GM10248 (cell line): ENCODE measurements at regions not wholly inside any gene's neighbourhood (a gene's known extent, or its start where the extent isn't known, plus 50 kb on each side); places are given as distances from the start of the nearest gene placed in this dataset.
"Not testable (repeated sequence)": the region's sequence is repeated elsewhere in the genome, so short reads cannot be mapped to it uniquely, and the experiment has no call there.

Source experiments
- CTCF ChIA-PET: fragments of 300-600 bp; sonication (Branson Sonifier 250); formaldehyde crosslinking; extraction: SDS; loops from one replicate; lab custom pipeline; 2021; ENCODE audit warnings: antibody characterized with exemption; lab: Yijun Ruan, JAX
- POLR2A ChIA-PET: fragments of 350-650 bp; sonication (Branson Sonifier 250); formaldehyde crosslinking; extraction: SDS; loops from one replicate; lab custom pipeline; 2020; ENCODE audit warnings: antibody characterized with exemption; lab: Yijun Ruan, JAX
- DNase-seq: peaks from one replicate; pipeline ENCODE4 v3.0.0; 2012; ENCODE audit errors: extremely low spot score
- TF ChIP-seq, protein P1 (sequence below): IDR thresholded peaks from 2 replicates; pipeline ENCODE4 v1.5.1; 2012; ENCODE audit warnings: mild to moderate bottlenecking, low read depth; ENCODE audit errors: extremely low read depth, missing control alignments, control extremely low read depth

DNA sequence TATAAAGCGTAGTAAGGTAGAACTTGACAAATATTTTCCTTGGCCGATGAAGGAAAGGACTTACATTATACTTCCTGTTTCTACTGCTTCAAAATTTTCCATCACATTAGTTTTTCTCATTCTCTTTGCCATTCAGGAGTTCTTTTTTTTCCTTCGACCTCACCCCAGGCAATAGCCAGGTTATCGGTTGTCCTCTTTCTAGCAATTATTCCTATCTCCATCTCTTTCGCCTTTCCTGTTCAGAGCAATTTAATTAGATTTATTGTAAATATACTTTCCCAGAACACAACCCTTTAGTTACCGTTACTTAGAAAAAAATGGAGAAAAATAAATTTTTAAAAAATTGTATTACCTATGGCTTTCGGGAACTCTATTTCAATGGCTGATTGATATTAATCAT lies 205.2 kb downstream of the KCNJ2 start:
- ChIA-PET POLR2A (no interaction called here), CTCF (interaction anchor here (1.0 kb wide), 1 partner anchor 9 kb away, joined by 3 read pairs; no protein-coding TSS in a partner anchor)
- TF ChIP-seq, protein P1, sequence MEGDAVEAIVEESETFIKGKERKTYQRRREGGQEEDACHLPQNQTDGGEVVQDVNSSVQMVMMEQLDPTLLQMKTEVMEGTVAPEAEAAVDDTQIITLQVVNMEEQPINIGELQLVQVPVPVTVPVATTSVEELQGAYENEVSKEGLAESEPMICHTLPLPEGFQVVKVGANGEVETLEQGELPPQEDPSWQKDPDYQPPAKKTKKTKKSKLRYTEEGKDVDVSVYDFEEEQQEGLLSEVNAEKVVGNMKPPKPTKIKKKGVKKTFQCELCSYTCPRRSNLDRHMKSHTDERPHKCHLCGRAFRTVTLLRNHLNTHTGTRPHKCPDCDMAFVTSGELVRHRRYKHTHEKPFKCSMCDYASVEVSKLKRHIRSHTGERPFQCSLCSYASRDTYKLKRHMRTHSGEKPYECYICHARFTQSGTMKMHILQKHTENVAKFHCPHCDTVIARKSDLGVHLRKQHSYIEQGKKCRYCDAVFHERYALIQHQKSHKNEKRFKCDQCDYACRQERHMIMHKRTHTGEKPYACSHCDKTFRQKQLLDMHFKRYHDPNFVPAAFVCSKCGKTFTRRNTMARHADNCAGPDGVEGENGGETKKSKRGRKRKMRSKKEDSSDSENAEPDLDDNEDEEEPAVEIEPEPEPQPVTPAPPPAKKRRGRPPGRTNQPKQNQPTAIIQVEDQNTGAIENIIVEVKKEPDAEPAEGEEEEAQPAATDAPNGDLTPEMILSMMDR, result no peak
- DNase-seq, result no peak

DNA sequence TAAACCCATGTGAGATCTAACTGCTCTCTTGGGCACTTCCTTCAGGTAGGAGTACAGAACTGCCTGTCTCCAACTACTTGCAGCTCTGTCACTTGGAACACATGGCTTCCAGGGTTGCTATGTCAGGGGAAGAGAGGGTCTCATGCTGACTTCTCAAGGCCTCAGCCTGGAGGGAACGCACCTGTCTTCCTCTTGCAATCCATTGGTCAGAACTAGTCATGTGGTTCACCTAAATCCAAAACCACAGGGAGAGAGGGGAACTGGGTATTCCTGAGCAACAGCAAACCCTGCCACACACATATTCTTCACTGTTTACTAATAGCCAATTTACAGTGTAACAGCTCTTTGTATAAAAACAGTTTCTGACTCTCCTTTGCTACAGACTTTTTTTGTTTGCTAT lies 206.1 kb downstream of the KCNJ2 start:
- DNase-seq, result no peak
- POLR2A ChIA-PET, result no interaction called here
- CTCF ChIA-PET, result interaction anchor here (1.0 kb wide), 1 partner anchor 10 kb away, joined by 3 read pairs; no protein-coding TSS in a partner anchor
- TF ChIP-seq, protein P1, result no peak

DNA sequence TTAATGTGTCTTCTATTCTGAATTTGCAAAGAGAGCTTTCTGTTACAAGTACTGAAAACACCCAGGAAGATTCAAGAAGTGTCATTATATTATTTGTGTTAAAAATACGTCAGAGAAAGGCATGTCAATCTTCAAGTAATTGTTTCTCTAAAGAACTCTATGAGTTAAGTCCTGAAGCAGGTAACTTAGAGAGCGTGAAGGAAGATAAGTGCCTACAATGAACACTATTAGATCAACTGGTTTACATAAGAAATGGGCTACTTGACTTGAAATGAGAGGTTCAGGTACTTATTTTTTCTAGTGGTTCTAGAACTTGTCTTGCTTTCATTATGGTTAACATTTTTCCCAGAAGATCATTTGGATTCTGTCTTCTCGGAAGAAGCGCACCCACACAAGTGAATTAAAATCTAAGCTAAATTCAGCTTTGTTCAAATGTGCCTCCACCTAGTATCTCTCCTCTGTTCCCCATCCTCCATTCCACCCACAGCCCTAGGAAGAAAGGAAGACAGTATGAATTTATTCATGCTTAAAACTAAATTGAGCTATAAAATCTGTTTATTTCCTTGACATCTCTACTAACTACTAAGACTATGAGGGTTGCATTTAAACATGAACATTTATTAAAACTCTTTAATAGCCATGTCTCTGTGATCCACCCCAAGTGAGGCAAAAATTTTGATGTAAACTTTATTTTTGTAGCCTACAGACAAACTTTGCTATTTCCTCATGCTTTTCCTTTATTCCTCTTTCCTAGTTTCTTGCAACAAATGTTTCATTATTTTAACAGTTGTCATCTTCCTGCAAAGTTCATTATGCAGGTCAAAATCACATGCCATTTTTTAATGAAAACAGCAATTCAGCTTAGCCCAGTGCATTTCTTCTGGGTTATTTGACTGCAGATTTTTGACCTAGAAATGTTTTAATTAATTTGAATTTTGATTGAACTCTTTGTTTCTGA lies 206.8 kb downstream of the KCNJ2 start:
- ChIA-PET POLR2A (no interaction called here), CTCF (no interaction called here)
- DNase-seq, result no peak
- TF ChIP-seq, protein P1, result no peak

DNA sequence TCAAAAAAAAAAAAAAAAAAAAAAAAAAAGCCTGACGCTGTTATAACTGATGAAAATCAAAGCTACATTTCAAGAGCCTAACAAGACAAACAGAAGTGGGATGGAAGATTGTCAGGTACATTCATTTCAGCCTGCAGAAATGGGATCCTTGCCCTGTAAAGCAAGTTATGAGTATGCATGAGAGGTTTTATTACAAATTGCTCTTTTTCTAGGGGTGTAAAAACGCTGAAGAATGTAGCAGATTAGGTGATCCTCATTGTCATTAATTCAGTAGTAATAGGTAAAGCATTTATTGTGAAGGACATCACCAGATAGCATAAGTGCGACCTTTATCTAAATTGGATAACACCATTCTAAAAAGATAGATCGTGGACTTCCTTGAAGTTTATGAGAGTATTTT lies 208.3 kb downstream of the KCNJ2 start:
- POLR2A ChIA-PET, result no interaction called here
- CTCF ChIA-PET, result no interaction called here
- TF ChIP-seq, protein P1, result no peak
- DNase-seq, result no peak

DNA sequence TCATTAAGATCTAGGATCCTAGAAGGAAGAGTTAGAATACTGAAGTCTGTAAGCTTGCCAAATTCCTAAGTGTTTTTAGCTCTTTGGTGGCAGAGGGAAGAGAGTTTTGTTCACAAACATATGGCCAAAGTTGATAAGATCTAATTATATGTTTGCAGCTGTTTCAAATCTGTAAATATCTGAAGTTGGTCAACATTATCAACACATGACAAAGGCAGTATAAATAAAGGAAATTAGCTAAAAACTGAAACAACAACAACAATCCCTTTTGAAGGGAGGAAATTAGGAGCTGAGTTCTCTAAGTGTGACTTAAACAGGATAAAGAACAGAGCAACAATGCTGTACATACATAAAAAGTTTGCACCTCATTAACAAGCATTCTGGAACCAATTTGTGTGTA lies 208.7 kb downstream of the KCNJ2 start:
- TF ChIP-seq, protein P1, result no peak
- ChIA-PET CTCF (no interaction called here), POLR2A (no interaction called here)

DNA sequence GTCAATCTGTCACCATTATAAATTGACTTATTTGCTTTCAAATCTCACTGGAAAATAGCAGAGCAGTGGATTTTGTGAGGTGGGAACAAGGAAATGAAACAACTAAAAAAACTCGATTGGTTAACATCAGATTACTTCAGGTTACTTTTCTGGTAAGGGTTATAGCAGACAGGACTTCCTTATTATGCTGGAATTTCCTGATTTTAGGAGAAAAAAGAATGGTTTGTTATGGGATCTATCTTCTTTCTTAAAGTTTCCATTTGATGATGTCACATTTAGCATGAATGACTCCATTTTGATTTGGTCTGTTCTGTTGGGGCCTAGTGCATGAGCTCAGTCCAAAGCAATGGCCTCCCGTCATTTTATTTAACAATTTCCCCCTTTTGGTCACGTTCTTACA lies 210.6 kb downstream of the KCNJ2 start:
- CTCF ChIA-PET, result interaction anchor here (0.7 kb wide), 1 partner anchor 15 kb away, joined by 3 read pairs; no protein-coding TSS in a partner anchor
- TF ChIP-seq, protein P1, result no peak
- POLR2A ChIA-PET, result no interaction called here
- DNase-seq, result no peak

More for the DNA sequence above, 208.7 kb downstream of the KCNJ2 start:
- no peak for DNase-seq

DNA sequence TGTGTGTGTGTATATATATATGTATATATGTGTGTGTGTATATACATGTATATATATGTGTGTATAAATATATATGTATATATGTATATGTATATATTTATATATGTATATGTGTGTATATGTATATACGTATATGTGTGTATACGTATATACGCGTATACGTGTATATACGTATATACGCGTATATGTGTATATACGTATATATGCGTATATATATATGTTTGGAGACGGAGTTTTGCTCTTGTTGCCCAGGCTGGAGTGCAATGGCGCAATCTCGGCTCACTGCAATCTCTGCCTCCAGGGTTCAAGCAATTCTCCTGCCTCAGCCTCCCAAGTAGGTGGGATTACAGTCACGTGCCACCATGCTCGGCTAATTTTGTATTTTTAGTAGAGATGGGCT lies 212.6 kb downstream of the KCNJ2 start:
- POLR2A ChIA-PET, CTCF ChIA-PET, DNase-seq: not testable (repeated sequence)
